Activated CD4-positive, alpha-beta T cell treated with anti-CD3 and anti-CD28 coated beads, Interleukin-2, amount 50 U/mL, for 4 hours (primary cell): ENCODE measurements at regions not wholly inside any gene's neighbourhood (a gene's known extent, or its start where the extent isn't known, plus 50 kb on each side); places are given as distances from the start of the nearest gene placed in this dataset.

Experiments used
- DNase-seq, 2 experiments: peaks; one replicate each; pipeline ENCODE4 v3.0.0-alpha.2; 2020

GRCh38 chr20:24165301-24166122, 176.9 kb upstream of the GGTLC1 start:
- no peak for DNase-seq

GRCh38 chr20:24164360-24164759, 175.8 kb upstream of the GGTLC1 start:
- peak; percentile 9 to 13 for DNase-seq

GRCh38 chr20:24163506-24163905, 174.9 kb upstream of the GGTLC1 start:
- no peak for DNase-seq

GRCh38 chr20:24160563-24161281, 172.1 kb upstream of the GGTLC1 start:
- DNase-seq: no peak

GRCh38 chr20:24158281-24158680, 169.7 kb upstream of the GGTLC1 start:
- DNase-seq: no peak

GRCh38 chr20:24157213-24157612, 168.6 kb upstream of the GGTLC1 start:
- DNase-seq: no peak

GRCh38 chr20:24153101-24154040, 164.8 kb upstream of the GGTLC1 start:
- DNase-seq: no peak

GRCh38 chr20:24151621-24152294, 163.2 kb upstream of the GGTLC1 start:
- no peak for DNase-seq

GRCh38 chr20:24150406-24150805, 161.8 kb upstream of the GGTLC1 start:
- no peak for DNase-seq

- no peak for DNase-seq
These were observed 161.3 kb upstream of the GGTLC1 start for GRCh38 chr20:24149881-24150307.

GRCh38 chr20:24149175-24149574, 160.6 kb upstream of the GGTLC1 start:
- no peak for DNase-seq

GRCh38 chr20:24148372-24148771, 159.8 kb upstream of the GGTLC1 start:
- DNase-seq: no peak

- DNase-seq: no peak
These were observed 159.4 kb upstream of the GGTLC1 start for GRCh38 chr20:24147961-24148360.

GRCh38 chr20:24147479-24147878, 158.9 kb upstream of the GGTLC1 start:
- no peak for DNase-seq

- no peak for DNase-seq
These were observed 157.7 kb upstream of the GGTLC1 start for GRCh38 chr20:24146231-24146634.

- DNase-seq: no peak
These were observed 155.8 kb upstream of the GGTLC1 start for GRCh38 chr20:24144371-24144770.

GRCh38 chr20:24141111-24141510, 152.5 kb upstream of the GGTLC1 start:
- no peak for DNase-seq

- DNase-seq: no peak
These were observed 151.3 kb upstream of the GGTLC1 start for GRCh38 chr20:24139846-24140245.

GRCh38 chr20:24138951-24139350, 150.4 kb upstream of the GGTLC1 start:
- no peak for DNase-seq

GRCh38 chr20:24138196-24138857, 149.7 kb upstream of the GGTLC1 start:
- DNase-seq: no peak

GRCh38 chr20:24136659-24137246, 148.2 kb upstream of the GGTLC1 start:
- DNase-seq: no peak

GRCh38 chr20:24135781-24136180, 147.2 kb upstream of the GGTLC1 start:
- DNase-seq: no peak
